NCI-H2029 (cell line): ENCODE measurements at regions not wholly inside any gene's neighbourhood (a gene's known extent, or its start where the extent isn't known, plus 50 kb on each side); places are given as distances from the start of the nearest gene placed in this dataset.
"Not testable (repeated sequence)": the region's sequence is repeated elsewhere in the genome, so short reads cannot be mapped to it uniquely, and the experiment has no call there.

Source experiments
- DNase-seq: peaks from one replicate; lab custom pipeline; 2025; lab: John Stamatoyannopoulos, UW

GRCh38 chr6:121548131-121548530 is 112.7 kb downstream of the GJA1 start:
- DNase-seq, result no peak

DNA sequence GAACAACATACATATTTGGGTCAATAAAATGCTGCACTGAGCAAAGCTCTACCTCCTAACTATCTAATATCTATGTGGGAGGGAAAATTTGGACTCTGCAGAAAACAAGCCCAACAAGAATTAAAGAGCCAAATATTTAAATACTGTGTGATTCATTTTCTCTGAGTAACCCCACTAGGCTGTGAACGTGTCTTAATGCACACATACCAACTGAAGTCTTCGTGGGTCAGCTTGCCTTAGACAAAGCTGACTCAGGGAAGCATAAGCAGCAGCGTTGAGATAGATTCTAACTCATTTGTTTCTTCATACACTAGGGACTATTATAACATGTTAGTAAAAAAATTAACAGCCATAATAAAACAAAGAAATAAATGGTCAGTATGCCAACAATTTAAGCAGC is 114.3 kb downstream of the GJA1 start:
- no peak for DNase-seq

GRCh38 chr6:121550491-121551010 is 115.1 kb downstream of the GJA1 start:
- DNase-seq, result no peak

DNA sequence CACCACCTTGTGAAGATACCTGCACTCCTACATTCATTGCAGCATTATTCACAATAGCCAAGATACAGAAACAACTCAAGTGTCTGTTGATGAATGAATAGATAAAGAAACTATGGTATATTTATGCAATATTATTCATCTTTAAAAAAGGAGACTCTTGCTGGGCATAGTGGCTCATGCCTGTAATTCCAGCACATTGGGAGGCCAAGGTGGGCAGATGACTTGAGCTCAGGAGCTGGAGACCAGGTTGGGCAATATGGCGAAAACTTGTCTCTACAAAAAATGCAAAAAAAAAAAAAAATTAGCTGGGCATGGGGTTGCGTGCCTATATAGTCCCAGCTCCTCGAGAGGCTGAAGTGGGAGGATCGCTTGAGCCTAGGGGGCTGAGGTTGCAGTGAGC is 119.8 kb downstream of the GJA1 start:
- no peak for DNase-seq

- DNase-seq, result not testable (repeated sequence)
Measured at GRCh38 chr6:121556149-121556548, 120.7 kb downstream of the GJA1 start.

GRCh38 chr6:121557146-121557940 is 121.9 kb downstream of the GJA1 start:
- DNase-seq, result no peak

- DNase-seq, result no peak
Measured at GRCh38 chr6:121559611-121560269, 124.3 kb downstream of the GJA1 start.

DNA sequence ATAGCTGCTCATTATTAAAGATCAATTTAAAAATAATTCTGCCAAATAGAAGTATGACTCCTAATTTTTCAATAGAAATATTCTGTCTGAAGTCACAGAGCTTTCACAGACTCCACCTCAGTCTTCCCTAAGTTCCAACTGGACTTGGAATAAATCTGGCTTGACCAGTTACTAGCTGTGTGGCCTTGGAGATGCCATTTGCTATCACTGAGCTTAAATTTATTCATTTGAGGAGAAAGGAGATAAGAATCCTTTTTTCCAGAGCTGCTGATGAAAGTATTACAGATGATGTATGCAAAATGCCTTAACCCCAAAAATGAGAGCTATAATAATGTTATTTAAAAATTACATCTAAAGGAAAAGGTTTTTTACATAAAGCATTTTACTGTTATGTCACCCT is 125.0 kb downstream of the GJA1 start:
- no peak for DNase-seq

- DNase-seq, result no peak
Measured at GRCh38 chr6:121563286-121563685, 127.8 kb downstream of the GJA1 start.

- not testable (repeated sequence) for DNase-seq
Measured at GRCh38 chr6:121564529-121564928, 129.1 kb downstream of the GJA1 start.

DNA sequence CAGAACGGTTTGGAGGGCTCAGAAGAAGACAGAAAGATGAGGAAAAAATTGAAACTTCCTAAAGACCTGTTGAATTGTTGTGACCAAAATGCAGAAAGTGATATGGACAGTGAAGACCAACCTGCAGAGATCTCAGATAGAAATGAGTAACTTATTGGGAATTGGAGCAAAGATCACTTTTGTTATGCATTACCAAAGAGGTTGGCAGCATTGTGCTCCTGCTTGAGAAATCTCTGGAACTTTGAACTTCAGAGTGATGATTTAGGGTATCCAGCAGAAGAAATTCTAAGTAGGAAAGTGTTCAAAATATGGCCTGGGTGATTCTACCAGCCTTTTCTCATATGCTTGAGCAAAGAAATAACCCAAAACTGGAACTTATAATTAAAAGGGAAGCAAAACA is 136.0 kb downstream of the GJA1 start:
- no peak for DNase-seq

GRCh38 chr6:121573481-121573880 is 138.0 kb downstream of the GJA1 start:
- no peak for DNase-seq

DNA sequence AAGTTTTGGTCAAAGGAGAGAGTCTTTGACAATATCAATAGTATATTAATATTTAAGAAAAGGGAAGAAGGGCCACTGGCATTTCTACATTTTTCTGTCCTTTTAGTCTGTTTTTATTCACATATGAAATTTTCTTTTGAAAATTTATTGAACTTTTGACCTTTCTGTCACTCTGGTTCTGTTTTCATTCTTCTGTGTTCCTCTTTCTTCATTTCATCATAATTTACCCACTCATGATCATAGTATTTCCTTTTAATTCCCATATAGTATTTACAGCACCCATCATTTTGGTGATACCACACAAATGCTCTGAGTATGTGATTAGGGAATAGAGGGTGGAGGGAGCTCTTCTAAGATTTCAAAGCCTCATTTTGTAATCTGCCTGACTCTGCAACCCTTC is 142.8 kb downstream of the GJA1 start:
- DNase-seq, result no peak

GRCh38 chr6:121579478-121579877 is 144.0 kb downstream of the GJA1 start:
- no peak for DNase-seq

GRCh38 chr6:121581327-121581726 is 145.9 kb downstream of the GJA1 start:
- DNase-seq, result no peak

GRCh38 chr6:121582262-121582661 is 146.8 kb downstream of the GJA1 start:
- no peak for DNase-seq

GRCh38 chr6:121584586-121585369 is 149.3 kb downstream of the GJA1 start:
- DNase-seq, result no peak

DNA sequence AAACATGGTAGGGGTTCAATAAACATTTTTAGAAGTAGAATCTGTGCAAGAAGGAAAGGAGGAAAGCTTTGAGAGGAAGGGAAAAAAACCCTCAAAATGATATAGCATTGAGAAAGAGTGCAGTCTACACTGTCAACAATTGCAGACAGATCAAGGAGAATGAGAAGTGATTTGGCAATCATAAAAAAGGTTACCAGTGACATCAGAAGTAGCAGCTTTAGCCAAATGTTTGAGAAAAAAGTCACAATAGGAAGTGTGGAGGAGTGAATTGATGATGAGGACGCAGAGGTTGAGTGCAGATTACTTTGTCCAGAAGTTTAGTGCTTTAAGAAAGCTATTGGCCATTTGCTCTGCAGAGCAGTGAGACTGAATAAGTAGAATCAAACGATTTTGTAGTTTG is 155.0 kb downstream of the GJA1 start:
- DNase-seq, result no peak

DNA sequence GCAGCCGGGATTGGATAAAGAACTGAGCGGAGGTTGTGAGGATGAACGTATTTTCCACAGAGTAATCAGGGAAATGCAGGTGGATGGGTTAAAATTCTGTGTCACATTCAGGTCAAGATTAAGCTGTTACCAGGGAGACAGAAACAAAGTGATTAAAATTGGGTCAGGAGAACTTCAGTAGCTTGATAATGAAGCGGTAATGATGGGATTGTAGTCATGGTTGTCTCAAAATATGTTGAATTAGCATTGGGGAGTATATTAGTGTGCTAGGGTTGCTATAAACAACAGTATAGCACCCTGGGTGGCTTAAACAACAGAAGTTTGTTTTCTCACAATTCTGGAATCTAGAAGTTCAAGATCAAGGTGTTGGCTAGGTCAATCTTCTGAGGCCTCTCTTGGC is 155.5 kb downstream of the GJA1 start:
- no peak for DNase-seq

- no peak for DNase-seq
Measured at GRCh38 chr6:121592261-121592935, 157.0 kb downstream of the GJA1 start.

DNA sequence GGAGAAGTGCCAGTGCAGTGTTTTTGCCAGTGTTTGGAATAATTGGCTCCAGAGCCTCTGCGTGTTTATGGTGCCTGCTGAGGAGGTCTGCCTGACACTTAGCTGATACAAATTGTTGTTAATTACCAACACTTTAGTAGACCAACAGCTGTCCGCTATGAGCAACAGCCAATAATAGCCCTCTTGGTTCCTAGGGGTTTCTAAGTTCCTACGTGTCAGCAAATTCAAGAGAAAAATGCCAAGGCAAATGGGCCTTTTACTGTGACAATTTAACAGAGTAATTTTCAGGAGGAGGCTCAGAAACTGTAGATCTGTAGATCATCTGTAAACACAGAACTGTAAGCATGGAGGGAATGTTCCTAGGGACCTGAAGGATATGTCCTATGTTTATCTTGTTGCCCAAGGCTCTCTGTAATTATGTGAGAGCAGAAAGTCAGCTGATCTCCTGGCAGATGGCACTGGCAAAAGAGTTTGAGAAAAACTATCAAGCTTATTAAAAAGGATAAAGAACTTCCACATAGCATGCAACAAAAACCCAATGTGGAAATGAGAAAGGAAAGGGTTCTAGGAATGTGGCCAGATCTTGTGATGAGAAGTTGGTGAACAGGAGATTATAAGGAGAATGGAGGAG is 157.7 kb downstream of the GJA1 start:
- DNase-seq, result no peak

DNA sequence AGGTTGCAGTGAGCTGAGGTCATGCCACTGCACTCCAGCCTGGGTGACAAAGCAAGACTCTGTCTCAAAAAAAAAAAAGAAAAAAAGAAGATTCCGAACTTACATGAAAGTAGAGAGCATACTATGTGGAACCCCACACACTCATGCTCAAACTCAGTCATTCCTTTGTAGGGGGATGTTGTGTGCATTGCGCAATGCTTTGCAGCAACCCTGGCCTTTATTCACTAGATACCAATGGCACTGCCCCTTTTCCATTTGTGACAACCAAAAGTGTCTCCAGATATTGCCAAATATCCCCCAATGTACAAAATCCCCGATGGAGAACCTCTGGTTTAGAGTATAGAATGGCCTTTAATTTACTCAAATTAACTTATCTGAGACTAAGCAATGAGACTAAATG is 158.6 kb downstream of the GJA1 start:
- DNase-seq, result no peak
